Nephron progenitor cell (in vitro differentiated cells): ENCODE measurements at regions not wholly inside any gene's neighbourhood (a gene's known extent, or its start where the extent isn't known, plus 50 kb on each side); places are given as distances from the start of the nearest gene placed in this dataset.
"Not testable (repeated sequence)": the region's sequence is repeated elsewhere in the genome, so short reads cannot be mapped to it uniquely, and the experiment has no call there.

Experiments used
- DNase-seq: peaks from one replicate; pipeline ENCODE4 v3.0.0; 2021
- H3K27ac Mint-ChIP-seq: 2 replicates; pipeline ENCODE4 v1.8.0; 2021; ENCODE audit warnings: mild to moderate bottlenecking, moderate library complexity, mixed read lengths
- H3K27me3 Mint-ChIP-seq: 2 replicates; pipeline ENCODE4 v1.8.0; 2021; ENCODE audit warnings: mild to moderate bottlenecking, low read depth, mixed read lengths; ENCODE audit not compliant: poor library complexity
- H3K36me3 Mint-ChIP-seq: 2 replicates; pipeline ENCODE4 v1.8.0; 2021; ENCODE audit warnings: low read depth, mixed read lengths
- H3K4me1 Mint-ChIP-seq: 2 replicates; pipeline ENCODE4 v1.8.0; 2021; ENCODE audit warnings: mixed read lengths
- H3K4me3 Mint-ChIP-seq: 2 replicates; pipeline ENCODE4 v1.8.0; 2021; ENCODE audit warnings: mild to moderate bottlenecking, moderate library complexity, mixed read lengths
- H3K9me3 Mint-ChIP-seq: 2 replicates; pipeline ENCODE4 v1.8.0; 2021; ENCODE audit warnings: mild to moderate bottlenecking, moderate library complexity, mixed read lengths
- CTCF ChIP-seq: fragments of 200-600 bp; sonication (generic); IDR thresholded peaks from 2 replicates; pipeline ENCODE4 v1.5.0; 2021; ENCODE audit warnings: antibody characterized with exemption

- TF ChIP-seq CTCF = no peak
- DNase-seq = no peak
- H3K27me3 Mint-ChIP-seq = no peaks in the 10 kb centered on the region
- no peaks in the 10 kb centered on the region for H3K4me1 Mint-ChIP-seq
- no peaks in the 10 kb centered on the region for H3K36me3 Mint-ChIP-seq
- peaks cover 12% of the 10 kb centered on the region for H3K9me3 Mint-ChIP-seq
- peak overlapping the region; percentile 62 for H3K27ac Mint-ChIP-seq
- no peak overlapping the region for H3K4me3 Mint-ChIP-seq
Measured at GRCh38 chr10:28997734-28998133, 291.1 kb upstream of the LYZL1 start.

GRCh38 chr10:29001801-29002200 lies 287.1 kb upstream of the LYZL1 start:
- Mint-ChIP-seq H3K27me3 (no peaks in the 10 kb centered on the region), H3K4me3 (no peak overlapping the region), H3K9me3 (peaks cover 5% of the 10 kb centered on the region), H3K4me1 (no peaks in the 10 kb centered on the region), H3K27ac (no peak overlapping the region), H3K36me3 (no peaks in the 10 kb centered on the region)
- DNase-seq = no peak
- no peak for TF ChIP-seq CTCF

- DNase-seq, H3K27me3 Mint-ChIP-seq, H3K4me1 Mint-ChIP-seq, H3K4me3 Mint-ChIP-seq, H3K9me3 Mint-ChIP-seq, H3K36me3 Mint-ChIP-seq, H3K27ac Mint-ChIP-seq: not testable (repeated sequence)
Measured at GRCh38 chr10:29003014-29003413, 285.9 kb upstream of the LYZL1 start.

- no peaks in the 10 kb centered on the region for H3K36me3 Mint-ChIP-seq
- peaks cover 3% of the 10 kb centered on the region for H3K27me3 Mint-ChIP-seq
- TF ChIP-seq CTCF = no peak
- H3K27ac Mint-ChIP-seq = no peak overlapping the region
- H3K4me3 Mint-ChIP-seq = no peak overlapping the region
- H3K9me3 Mint-ChIP-seq = peaks cover 13% of the 10 kb centered on the region
- no peak for DNase-seq
- no peaks in the 10 kb centered on the region for H3K4me1 Mint-ChIP-seq
Measured at GRCh38 chr10:29005988-29006387, 282.9 kb upstream of the LYZL1 start.

GRCh38 chr10:29007370-29007747 lies 281.5 kb upstream of the LYZL1 start:
- Mint-ChIP-seq H3K4me1 (no peaks in the 10 kb centered on the region), H3K9me3 (peaks cover 13% of the 10 kb centered on the region), H3K27ac (peak overlapping the region; percentile 24), H3K36me3 (no peaks in the 10 kb centered on the region), H3K4me3 (no peak overlapping the region), H3K27me3 (peaks cover 3% of the 10 kb centered on the region)
- no peak for DNase-seq
- no peak for TF ChIP-seq CTCF

- Mint-ChIP-seq H3K27ac (peak overlapping the region; percentile 24), H3K36me3 (no peaks in the 10 kb centered on the region), H3K4me1 (no peaks in the 10 kb centered on the region), H3K27me3 (peaks cover 3% of the 10 kb centered on the region), H3K4me3 (no peak overlapping the region), H3K9me3 (peaks cover 13% of the 10 kb centered on the region)
- no peak for TF ChIP-seq CTCF
- DNase-seq = no peak
Measured at GRCh38 chr10:29007748-29008610, 280.9 kb upstream of the LYZL1 start.
